K562 (cell line): ENCODE measurements at regions not wholly inside any gene's neighbourhood (a gene's known extent, or its start where the extent isn't known, plus 50 kb on each side); places are given as distances from the start of the nearest gene placed in this dataset.

Experiments
- BCOR ChIP-seq: fragments of 450-650 bp; IDR thresholded peaks from 2 replicates; pipeline ENCODE4 v1.6.1; 2016
- CBFA2T3 ChIP-seq: fragments of 450-650 bp; IDR thresholded peaks from 2 replicates; pipeline ENCODE4 v1.6.1; 2017
- CHD2 ChIP-seq: IDR thresholded peaks from 2 replicates; pipeline ENCODE4 v1.6.1; 2011; ENCODE audit warnings: low read depth, low read length
- E2F1 ChIP-seq: sonication (generic); formaldehyde crosslinking; IDR thresholded peaks from 2 replicates; pipeline ENCODE4 v1.8.1; 2023; ENCODE audit warnings: mild to moderate bottlenecking, missing genetic modification reagents, moderate library complexity
- EHMT2 ChIP-seq: fragments of 450-650 bp; IDR thresholded peaks from 2 replicates; pipeline ENCODE4 v1.6.1; 2018; ENCODE audit warnings: antibody characterized with exemption
- FOS ChIP-seq: IDR thresholded peaks from 3 replicates; pipeline ENCODE4 v1.6.1; 2011; ENCODE audit not compliant: insufficient read length; ENCODE audit errors: extremely low read depth
- HDAC2 ChIP-seq: fragments of 450-650 bp; IDR thresholded peaks from 2 replicates; pipeline ENCODE4 v1.6.1; 2016; ENCODE audit warnings: mild to moderate bottlenecking
- HDGF ChIP-seq: fragments of 450-650 bp; IDR thresholded peaks from 2 replicates; pipeline ENCODE4 v1.6.1; 2016
- MAFF ChIP-seq: IDR thresholded peaks from 2 replicates; pipeline ENCODE4 v1.6.1; 2012; ENCODE audit warnings: low read length, improper control_type of control experiment
- NKRF ChIP-seq: fragments of 450-650 bp; IDR thresholded peaks from 2 replicates; pipeline ENCODE4 v1.6.1; 2016; ENCODE audit warnings: borderline replicate concordance
- POLR3A ChIP-seq: IDR thresholded peaks from 2 replicates; pipeline ENCODE4 v1.6.1; 2011; ENCODE audit warnings: borderline replicate concordance, mild to moderate bottlenecking, moderate library complexity; ENCODE audit not compliant: insufficient read length, insufficient read depth; ENCODE audit errors: extremely low read depth
- PYGO2 ChIP-seq: fragments of 450-650 bp; IDR thresholded peaks from 2 replicates; pipeline ENCODE4 v1.6.1; 2016; ENCODE audit warnings: mild to moderate bottlenecking, missing genetic modification characterization, moderate library complexity, missing compliant biosample characterization
- RBM25 ChIP-seq: fragments of 200-400 bp; formaldehyde crosslinking; IDR thresholded peaks from 2 replicates; pipeline ENCODE4 v1.6.1; 2018; ENCODE audit warnings: low read length, low read depth, moderate library complexity; ENCODE audit not compliant: severe bottlenecking
- TCF7 ChIP-seq: sonication (generic); IDR thresholded peaks from 2 replicates; pipeline ENCODE4 v1.6.1; 2016; ENCODE audit warnings: antibody characterized with exemption, borderline replicate concordance
- ZBTB34 ChIP-seq: fragments of 250-450 bp; sonication (Bioruptor Pico); IDR thresholded peaks from 2 replicates; pipeline ENCODE4 v1.8.0; 2021; ENCODE audit warnings: mild to moderate bottlenecking, moderate library complexity
- ZNF584 ChIP-seq: fragments of 200-800 bp; sonication (Bioruptor generic); IDR thresholded peaks from 2 replicates; pipeline ENCODE4 v1.6.1; 2016; ENCODE audit warnings: low read depth, mild to moderate bottlenecking, missing genetic modification characterization, missing compliant biosample characterization
- ZNF699 ChIP-seq: fragments of 250-450 bp; sonication (Bioruptor Pico); IDR thresholded peaks from 2 replicates; pipeline ENCODE4 v1.8.0; 2021; ENCODE audit warnings: mild to moderate bottlenecking, moderate library complexity; ENCODE audit not compliant: insufficient replicate concordance
- ZNF75A ChIP-seq: fragments of 450-650 bp; formaldehyde crosslinking; IDR thresholded peaks from 2 replicates; pipeline ENCODE4 v1.4.0; 2020; ENCODE audit warnings: mild to moderate bottlenecking

DNA sequence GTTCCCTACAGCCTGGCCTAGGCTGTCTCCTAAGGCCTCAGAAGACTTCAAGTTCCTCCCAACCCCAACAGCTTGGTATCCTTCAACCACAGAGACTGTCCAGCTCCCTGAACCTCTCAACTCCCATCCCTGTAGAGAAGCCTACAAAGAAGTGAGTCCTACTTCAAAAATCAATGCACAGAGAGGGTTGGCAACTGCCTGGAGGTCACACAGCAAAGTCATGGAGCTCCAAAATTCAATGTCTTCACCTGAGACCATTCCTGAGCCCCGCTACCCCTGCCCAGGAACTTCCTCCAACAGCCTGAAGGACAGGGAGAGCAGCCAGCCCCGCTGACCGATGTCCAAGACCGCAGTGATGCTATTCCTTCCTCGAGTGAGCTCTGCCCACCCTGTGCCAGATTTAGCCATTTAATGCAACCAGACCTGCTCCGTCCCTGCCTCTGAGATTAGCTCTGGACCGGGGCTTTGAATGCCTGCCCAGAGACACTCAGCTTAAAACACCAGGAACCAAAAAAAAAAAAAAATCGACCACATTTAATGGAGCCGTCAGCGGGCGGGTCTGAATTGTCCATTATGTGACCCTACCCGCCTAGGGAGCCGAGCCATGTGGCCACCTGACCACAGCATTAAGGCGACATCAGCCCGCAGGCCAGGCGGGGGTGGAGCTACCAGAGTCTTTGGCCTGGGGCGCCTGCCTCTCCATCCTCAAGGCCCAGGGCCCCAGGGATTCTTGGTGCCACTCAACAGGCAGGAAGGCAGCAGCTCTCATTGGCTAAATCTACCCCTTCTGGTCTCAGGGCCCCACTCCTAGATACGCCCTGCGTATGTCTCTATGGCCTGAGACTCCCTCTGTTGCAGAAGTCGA lies 148.6 kb downstream of the SYF2 start (continued):
- TF ChIP-seq ZBTB34 (CRISPR knock-in tag) = no peak
- TF ChIP-seq E2F1 (CRISPR knock-in tag) = no peak
- peak; percentile 34; the same call in 1 of the 2 replicates for TF ChIP-seq HDAC2
- TF ChIP-seq EHMT2 = no peak
- no peak for TF ChIP-seq CBFA2T3
- peak; percentile 90 for TF ChIP-seq BCOR
- no peak for TF ChIP-seq CHD2
- no peak for TF ChIP-seq POLR3A
- no peak for TF ChIP-seq NKRF
- TF ChIP-seq ZNF699 = no peak
- no peak for TF ChIP-seq PYGO2 (tag)
- TF ChIP-seq MAFF = no peak
- no peak for TF ChIP-seq ZNF75A (CRISPR knock-in tag)
- TF ChIP-seq RBM25 = peak; percentile 89
- no peak for TF ChIP-seq FOS
- TF ChIP-seq ZNF584 (CRISPR knock-in tag) = no peak
- no peak for TF ChIP-seq HDGF
- no peak for TF ChIP-seq TCF7
